ENCODE measurements at regions not wholly inside any gene's neighbourhood (a gene's known extent, or its start where the extent isn't known, plus 50 kb on each side); places are given as distances from the start of the nearest gene placed in this dataset.

DNA sequence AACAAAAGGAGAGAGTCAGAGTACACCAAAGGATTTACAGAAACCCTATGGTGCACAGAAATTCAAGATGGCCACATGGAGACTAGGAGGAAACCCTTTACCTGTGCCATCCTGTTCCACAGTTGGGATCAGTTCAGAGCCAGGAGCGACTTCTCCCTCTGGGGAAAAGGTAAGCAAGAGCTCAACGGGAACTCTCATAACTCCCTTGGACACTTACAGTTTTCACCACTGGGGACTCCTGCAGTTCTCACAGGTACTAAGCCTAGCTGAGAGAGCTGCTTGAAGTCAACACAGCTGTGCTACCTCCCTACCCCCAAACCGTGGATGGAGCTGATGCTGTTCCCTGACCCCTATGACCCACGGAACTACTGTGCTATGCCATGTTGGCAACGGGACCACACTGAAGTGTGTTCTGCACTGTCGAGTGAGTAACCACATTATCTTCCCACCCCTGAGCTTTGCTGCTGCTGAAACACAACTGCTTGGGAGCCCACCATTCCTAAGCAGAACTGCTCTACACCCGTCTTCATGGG, 606.8 kb downstream of the GBE1 start:
- intact Hi-C loops (cut with micrococcal nuclease; ENCODE audit: unreplicated experiment), result no loop called here
- Histone ChIP-seq H3K27ac (ENCODE audit: low read length) (no peak overlapping the region), H3K27me3 (ENCODE audit: control insufficient read depth, insufficient read depth, low read length) (no peaks in the 10 kb centered on the region), H3K4me3 (ENCODE audit: low read depth in 2 of 2, low read length in 2 of 2) (no peak overlapping the region), H3K4me1 (ENCODE audit: control insufficient read depth, insufficient read depth, low read length) (no peaks in the 10 kb centered on the region), H3K9me3 (ENCODE audit: control insufficient read depth, insufficient read depth, low read depth, low read length) (no peaks in the 10 kb centered on the region), H3K36me3 (ENCODE audit: control insufficient read depth, insufficient read depth, low read length) (no peaks in the 10 kb centered on the region)
- in situ Hi-C loops (cut with HindIII; ENCODE audit: low pct_unique_long_range_greater_than_20kb, low sequenced_read_pairs), result no loop called here
- DNase-seq (ENCODE audit: low read depth, low spot score) (no peak), ATAC-seq (no peak)
- BruUV-seq (replicated peaks), result no TSS peak
- CTCF ChIA-PET, result no interaction called here
- TF ChIP-seq TCF7L2 (IDR thresholded peaks at IDR 0.05; ENCODE audit: low read depth, low read length) (no peak), REST (IDR thresholded peaks at IDR 0.05; ENCODE audit: insufficient read depth in 1 of 2, low read depth in 2 of 2, low read length in 1 of 2) (no peak), POLR2AphosphoS5 (IDR thresholded peaks at IDR 0.05; ENCODE audit: low read depth, low read length) (no peak)
- TF ChIP-seq, protein P1, sequence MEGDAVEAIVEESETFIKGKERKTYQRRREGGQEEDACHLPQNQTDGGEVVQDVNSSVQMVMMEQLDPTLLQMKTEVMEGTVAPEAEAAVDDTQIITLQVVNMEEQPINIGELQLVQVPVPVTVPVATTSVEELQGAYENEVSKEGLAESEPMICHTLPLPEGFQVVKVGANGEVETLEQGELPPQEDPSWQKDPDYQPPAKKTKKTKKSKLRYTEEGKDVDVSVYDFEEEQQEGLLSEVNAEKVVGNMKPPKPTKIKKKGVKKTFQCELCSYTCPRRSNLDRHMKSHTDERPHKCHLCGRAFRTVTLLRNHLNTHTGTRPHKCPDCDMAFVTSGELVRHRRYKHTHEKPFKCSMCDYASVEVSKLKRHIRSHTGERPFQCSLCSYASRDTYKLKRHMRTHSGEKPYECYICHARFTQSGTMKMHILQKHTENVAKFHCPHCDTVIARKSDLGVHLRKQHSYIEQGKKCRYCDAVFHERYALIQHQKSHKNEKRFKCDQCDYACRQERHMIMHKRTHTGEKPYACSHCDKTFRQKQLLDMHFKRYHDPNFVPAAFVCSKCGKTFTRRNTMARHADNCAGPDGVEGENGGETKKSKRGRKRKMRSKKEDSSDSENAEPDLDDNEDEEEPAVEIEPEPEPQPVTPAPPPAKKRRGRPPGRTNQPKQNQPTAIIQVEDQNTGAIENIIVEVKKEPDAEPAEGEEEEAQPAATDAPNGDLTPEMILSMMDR (IDR thresholded peaks at IDR 0.05), result no peak
- POLR2A ChIA-PET, result no interaction called here

GRCh38 chr3:81152156-81152555, 609.3 kb downstream of the GBE1 start:
- no peak for DNase-seq (ENCODE audit: low read depth, low spot score)
- POLR2A ChIA-PET, result no interaction called here
- H3K36me3 ChIP-seq (ENCODE audit: control insufficient read depth, insufficient read depth, low read length), result no peaks in the 10 kb centered on the region
- H3K4me3 ChIP-seq (ENCODE audit: low read depth in 2 of 2, low read length in 2 of 2), result no peak overlapping the region
- intact Hi-C loops (cut with micrococcal nuclease; ENCODE audit: unreplicated experiment) (no loop called here), in situ Hi-C loops (cut with HindIII; ENCODE audit: low pct_unique_long_range_greater_than_20kb, low sequenced_read_pairs) (no loop called here)
- H3K9me3 ChIP-seq (ENCODE audit: control insufficient read depth, insufficient read depth, low read depth, low read length), result no peaks in the 10 kb centered on the region
- CTCF ChIA-PET, result no interaction called here
- no peak for TF ChIP-seq POLR2AphosphoS5 (IDR thresholded peaks at IDR 0.05; ENCODE audit: low read depth, low read length)
- TF ChIP-seq REST (IDR thresholded peaks at IDR 0.05; ENCODE audit: insufficient read depth in 1 of 2, low read depth in 2 of 2, low read length in 1 of 2), result no peak
- TF ChIP-seq TCF7L2 (IDR thresholded peaks at IDR 0.05; ENCODE audit: low read depth, low read length), result no peak
- TF ChIP-seq, protein P1 (IDR thresholded peaks at IDR 0.05), result no peak
- no peak for TF ChIP-seq SIN3A (IDR thresholded peaks at IDR 0.05; ENCODE audit: borderline replicate concordance, insufficient read depth, low read depth, low read length)
- no peak for ATAC-seq
- H3K27me3 ChIP-seq (ENCODE audit: control insufficient read depth, insufficient read depth, low read length), result no peaks in the 10 kb centered on the region
- H3K27ac ChIP-seq (ENCODE audit: low read length), result no peak overlapping the region
- no peaks in the 10 kb centered on the region for H3K4me1 ChIP-seq (ENCODE audit: control insufficient read depth, insufficient read depth, low read length)
- no TSS peak for BruUV-seq (replicated peaks)

Measured in Panc1 (cell line).